ENCODE measurements at regions not wholly inside any gene's neighbourhood (a gene's known extent, or its start where the extent isn't known, plus 50 kb on each side); places are given as distances from the start of the nearest gene placed in this dataset.

DNA sequence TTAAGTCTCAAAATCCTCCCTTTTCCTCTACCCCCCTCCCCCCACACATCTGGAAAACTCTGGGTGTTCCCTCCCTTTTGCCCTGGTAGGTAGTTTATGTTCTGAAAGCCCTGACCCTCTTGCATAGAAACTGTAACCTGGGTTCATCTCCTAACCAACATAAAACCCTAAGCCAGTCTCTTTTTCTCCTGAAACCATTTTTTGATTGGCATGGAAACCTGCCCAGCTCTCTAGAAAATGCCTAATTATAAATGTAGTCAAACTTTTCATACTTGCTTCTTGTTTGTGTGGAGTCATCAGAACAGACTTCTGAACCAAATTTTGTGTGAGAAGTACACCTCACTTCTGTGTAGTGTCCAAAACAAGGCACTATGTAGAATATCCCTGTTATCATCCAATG is 1264.4 kb downstream of the SI start:
- TF ChIP-seq, protein P1, sequence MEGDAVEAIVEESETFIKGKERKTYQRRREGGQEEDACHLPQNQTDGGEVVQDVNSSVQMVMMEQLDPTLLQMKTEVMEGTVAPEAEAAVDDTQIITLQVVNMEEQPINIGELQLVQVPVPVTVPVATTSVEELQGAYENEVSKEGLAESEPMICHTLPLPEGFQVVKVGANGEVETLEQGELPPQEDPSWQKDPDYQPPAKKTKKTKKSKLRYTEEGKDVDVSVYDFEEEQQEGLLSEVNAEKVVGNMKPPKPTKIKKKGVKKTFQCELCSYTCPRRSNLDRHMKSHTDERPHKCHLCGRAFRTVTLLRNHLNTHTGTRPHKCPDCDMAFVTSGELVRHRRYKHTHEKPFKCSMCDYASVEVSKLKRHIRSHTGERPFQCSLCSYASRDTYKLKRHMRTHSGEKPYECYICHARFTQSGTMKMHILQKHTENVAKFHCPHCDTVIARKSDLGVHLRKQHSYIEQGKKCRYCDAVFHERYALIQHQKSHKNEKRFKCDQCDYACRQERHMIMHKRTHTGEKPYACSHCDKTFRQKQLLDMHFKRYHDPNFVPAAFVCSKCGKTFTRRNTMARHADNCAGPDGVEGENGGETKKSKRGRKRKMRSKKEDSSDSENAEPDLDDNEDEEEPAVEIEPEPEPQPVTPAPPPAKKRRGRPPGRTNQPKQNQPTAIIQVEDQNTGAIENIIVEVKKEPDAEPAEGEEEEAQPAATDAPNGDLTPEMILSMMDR (IDR thresholded peaks at IDR 0.05; ENCODE audit: low read length) = no peak
- TF ChIP-seq EZH2 (IDR thresholded peaks at IDR 0.05; ENCODE audit: borderline replicate concordance, low read length) = no peak
